ENCODE measurements at regions not wholly inside any gene's neighbourhood (a gene's known extent, or its start where the extent isn't known, plus 50 kb on each side); places are given as distances from the start of the nearest gene placed in this dataset.

DNA sequence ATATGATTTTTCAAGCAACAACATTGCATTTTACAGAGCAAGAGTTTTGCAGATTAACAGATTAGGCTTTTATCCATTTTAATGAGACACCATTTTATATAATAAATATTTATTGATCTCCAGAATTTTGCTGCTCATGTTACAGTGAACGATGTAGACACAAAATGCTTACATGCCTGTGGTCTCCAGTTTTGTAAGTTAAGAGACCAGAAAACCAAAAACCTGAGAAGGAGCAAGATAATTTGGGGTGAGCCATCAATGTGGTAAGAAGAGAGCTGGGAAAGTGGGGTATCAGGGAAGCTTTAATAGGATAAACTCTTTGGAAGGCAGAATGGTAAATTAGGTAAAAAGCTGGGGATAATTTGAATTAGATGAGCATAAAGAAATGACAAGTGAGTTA, 2100.5 kb upstream of the PCDH20 start:
- intact Hi-C loops (cut with DNase I) = no loop called here
- TF ChIP-seq POLR2A (IDR thresholded peaks at IDR 0.05) (no peak), CTCF (IDR thresholded peaks at IDR 0.05) (no peak)
- H3K9me3 ChIP-seq (replicated peaks in 1 of 3) = no peaks in the 10 kb centered on the region
- H3K4me1 ChIP-seq (replicated peaks in 1 of 2) = no peaks in the 10 kb centered on the region
- WGBS, 4 donors = 79 to 90% (median 88%) methylated on average over 1 of the region's 1 CpG
- H3K27me3 ChIP-seq = no peaks in the 10 kb centered on the region
- DNase-seq = no peak
- no peaks in the 10 kb centered on the region for H3K36me3 ChIP-seq (replicated peaks in 1 of 2)
- H3K4me3 ChIP-seq = no peak overlapping the region
- no peak overlapping the region for H3K27ac ChIP-seq

DNA sequence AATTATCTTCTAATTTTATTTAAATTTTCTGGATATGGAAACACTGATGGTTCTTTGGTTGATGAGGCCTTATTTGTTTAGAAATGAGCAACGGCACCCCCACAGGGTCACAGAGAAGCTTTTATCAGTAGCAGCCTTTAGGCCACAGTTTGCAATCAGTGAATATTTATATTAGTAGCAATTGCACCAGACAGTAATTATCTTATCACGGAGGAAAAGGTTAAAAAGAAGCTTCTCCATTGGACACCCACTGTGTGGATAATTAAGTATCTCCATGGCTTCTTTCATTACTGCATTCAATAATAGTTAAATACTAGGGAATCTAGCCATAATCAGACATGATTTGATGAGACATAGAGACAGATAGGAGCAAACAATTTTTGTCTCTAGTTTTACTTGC, 2099.2 kb upstream of the PCDH20 start:
- WGBS, 4 donors = 59 to 70% (median 69%) methylated on average over 2 of the region's 2 CpGs
- no peaks in the 10 kb centered on the region for H3K36me3 ChIP-seq (replicated peaks in 1 of 2)
- no peaks in the 10 kb centered on the region for H3K9me3 ChIP-seq (replicated peaks in 1 of 3)
- TF ChIP-seq POLR2A (IDR thresholded peaks at IDR 0.05) = no peak
- TF ChIP-seq CTCF (IDR thresholded peaks at IDR 0.05) = no peak
- no peaks in the 10 kb centered on the region for H3K27me3 ChIP-seq
- H3K4me3 ChIP-seq = no peak overlapping the region
- H3K4me1 ChIP-seq (replicated peaks in 1 of 2) = no peaks in the 10 kb centered on the region
- no peak for DNase-seq
- intact Hi-C loops (cut with DNase I) = no loop called here
- H3K27ac ChIP-seq = no peak overlapping the region

- H3K4me1 ChIP-seq (replicated peaks in 1 of 2) = no peaks in the 10 kb centered on the region
- DNase-seq = no peak
- H3K4me3 ChIP-seq = no peak overlapping the region
- TF ChIP-seq CTCF (IDR thresholded peaks at IDR 0.05) (no peak), POLR2A (IDR thresholded peaks at IDR 0.05) (no peak)
- no peaks in the 10 kb centered on the region for H3K36me3 ChIP-seq (replicated peaks in 1 of 2)
- no peaks in the 10 kb centered on the region for H3K9me3 ChIP-seq (replicated peaks in 1 of 3)
- H3K27ac ChIP-seq = no peak overlapping the region
- WGBS, 4 donors = 74 to 89% (median 84%) methylated on average over 3 to 8 of the region's 8 CpGs
- intact Hi-C loops (cut with DNase I) = no loop called here
- H3K27me3 ChIP-seq = no peaks in the 10 kb centered on the region
Measured at GRCh38 chr13:63512095-63512494, 2096.4 kb upstream of the PCDH20 start.

DNA sequence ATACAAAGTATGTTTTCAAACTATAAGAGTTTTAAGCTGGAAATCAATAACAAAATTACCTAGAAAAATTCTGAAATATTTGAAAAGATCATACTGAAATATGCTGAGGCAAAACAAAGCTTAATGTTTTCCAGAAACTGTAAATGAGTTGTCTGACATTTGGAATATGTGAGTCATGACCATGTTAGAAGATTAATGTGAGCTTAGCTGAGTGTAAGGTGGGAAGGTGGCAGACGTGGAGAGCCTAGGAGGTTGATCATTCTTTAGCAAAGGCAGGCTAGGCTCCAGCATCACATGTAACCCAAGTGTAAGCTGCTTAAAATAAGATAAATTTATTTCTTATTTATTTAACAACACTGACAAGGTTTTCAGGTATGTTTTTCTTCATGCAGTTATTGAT, 2086.1 kb upstream of the PCDH20 start:
- Histone ChIP-seq H3K4me3 (no peak overlapping the region), H3K9me3 (replicated peaks in 1 of 3) (no peaks in the 10 kb centered on the region), H3K36me3 (replicated peaks in 1 of 2) (no peaks in the 10 kb centered on the region), H3K4me1 (replicated peaks in 1 of 2) (no peaks in the 10 kb centered on the region), H3K27ac (no peak overlapping the region), H3K27me3 (no peaks in the 10 kb centered on the region)
- TF ChIP-seq POLR2A (IDR thresholded peaks at IDR 0.05) = no peak
- DNase-seq = no peak
- WGBS, 4 donors = 3 to 37% (median 21%) methylated on average over 1 of the region's 1 CpG
- intact Hi-C loops (cut with DNase I) = no loop called here

GRCh38 chr13:63497601-63498000, 2082.0 kb upstream of the PCDH20 start:
- Histone ChIP-seq H3K4me3 (no peak overlapping the region), H3K36me3 (replicated peaks in 1 of 2) (no peaks in the 10 kb centered on the region), H3K27ac (no peak overlapping the region), H3K4me1 (replicated peaks in 1 of 2) (no peaks in the 10 kb centered on the region), H3K27me3 (no peaks in the 10 kb centered on the region), H3K9me3 (replicated peaks in 1 of 3) (no peaks in the 10 kb centered on the region)
- intact Hi-C loops (cut with DNase I) = no loop called here
- DNase-seq = no peak
- no peak for TF ChIP-seq POLR2A (IDR thresholded peaks at IDR 0.05)
- TF ChIP-seq CTCF (IDR thresholded peaks at IDR 0.05) = no peak
